ENCODE measurements at regions not wholly inside any gene's neighbourhood (a gene's known extent, or its start where the extent isn't known, plus 50 kb on each side); places are given as distances from the start of the nearest gene placed in this dataset.

DNA sequence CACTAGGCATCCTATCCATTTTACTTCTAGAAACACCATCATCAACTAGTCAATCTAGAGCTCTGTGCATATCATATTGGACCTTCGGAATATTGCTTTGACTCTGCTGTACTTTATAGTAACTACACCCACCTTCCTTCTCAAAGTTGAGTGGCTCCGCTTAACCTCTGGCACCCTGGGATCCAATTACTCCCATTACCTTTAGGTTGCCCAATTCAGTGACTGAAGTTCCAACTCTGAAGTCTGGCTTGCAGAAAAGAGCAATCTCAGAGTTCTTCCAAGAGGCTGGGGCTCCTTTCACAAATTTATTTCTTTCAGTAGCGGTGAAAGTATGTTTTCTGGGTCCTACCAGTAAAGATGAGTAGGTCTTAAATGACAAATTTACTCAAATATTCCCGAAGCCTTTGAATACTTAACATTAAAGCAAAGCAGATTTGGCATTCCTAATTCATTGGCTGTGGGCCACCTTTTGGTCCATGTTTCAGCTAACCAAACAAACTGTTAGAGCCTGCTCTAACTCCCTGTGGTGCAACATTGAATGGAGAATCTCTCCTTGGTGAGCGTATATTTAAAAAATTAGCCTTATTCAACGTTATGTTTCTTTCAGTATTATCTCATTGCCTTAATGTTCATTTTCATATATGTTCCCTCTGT is 1215.8 kb downstream of the RAPGEF2 start:
- Histone ChIP-seq H3K27me3 (no peaks in the 10 kb centered on the region), H3K4me3 (no peak overlapping the region), H3K36me3 (no peaks in the 10 kb centered on the region), H3K27ac (no peak overlapping the region), H3K4me1 (no peaks in the 10 kb centered on the region), H3K9me3 (no peaks in the 10 kb centered on the region)
- WGBS, 2 donors = 86% methylated on average over 6 of the region's 6 CpGs
- TF ChIP-seq POLR2AphosphoS5 (IDR thresholded peaks at IDR 0.05) (no peak), POLR2A (IDR thresholded peaks at IDR 0.05) (no peak), EP300 (IDR thresholded peaks at IDR 0.05) (no peak)
- TF ChIP-seq, protein P1, sequence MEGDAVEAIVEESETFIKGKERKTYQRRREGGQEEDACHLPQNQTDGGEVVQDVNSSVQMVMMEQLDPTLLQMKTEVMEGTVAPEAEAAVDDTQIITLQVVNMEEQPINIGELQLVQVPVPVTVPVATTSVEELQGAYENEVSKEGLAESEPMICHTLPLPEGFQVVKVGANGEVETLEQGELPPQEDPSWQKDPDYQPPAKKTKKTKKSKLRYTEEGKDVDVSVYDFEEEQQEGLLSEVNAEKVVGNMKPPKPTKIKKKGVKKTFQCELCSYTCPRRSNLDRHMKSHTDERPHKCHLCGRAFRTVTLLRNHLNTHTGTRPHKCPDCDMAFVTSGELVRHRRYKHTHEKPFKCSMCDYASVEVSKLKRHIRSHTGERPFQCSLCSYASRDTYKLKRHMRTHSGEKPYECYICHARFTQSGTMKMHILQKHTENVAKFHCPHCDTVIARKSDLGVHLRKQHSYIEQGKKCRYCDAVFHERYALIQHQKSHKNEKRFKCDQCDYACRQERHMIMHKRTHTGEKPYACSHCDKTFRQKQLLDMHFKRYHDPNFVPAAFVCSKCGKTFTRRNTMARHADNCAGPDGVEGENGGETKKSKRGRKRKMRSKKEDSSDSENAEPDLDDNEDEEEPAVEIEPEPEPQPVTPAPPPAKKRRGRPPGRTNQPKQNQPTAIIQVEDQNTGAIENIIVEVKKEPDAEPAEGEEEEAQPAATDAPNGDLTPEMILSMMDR (IDR thresholded peaks at IDR 0.05) = no peak
- intact Hi-C loops (cut with DNase I) = no loop called here
- no peak for DNase-seq

DNA sequence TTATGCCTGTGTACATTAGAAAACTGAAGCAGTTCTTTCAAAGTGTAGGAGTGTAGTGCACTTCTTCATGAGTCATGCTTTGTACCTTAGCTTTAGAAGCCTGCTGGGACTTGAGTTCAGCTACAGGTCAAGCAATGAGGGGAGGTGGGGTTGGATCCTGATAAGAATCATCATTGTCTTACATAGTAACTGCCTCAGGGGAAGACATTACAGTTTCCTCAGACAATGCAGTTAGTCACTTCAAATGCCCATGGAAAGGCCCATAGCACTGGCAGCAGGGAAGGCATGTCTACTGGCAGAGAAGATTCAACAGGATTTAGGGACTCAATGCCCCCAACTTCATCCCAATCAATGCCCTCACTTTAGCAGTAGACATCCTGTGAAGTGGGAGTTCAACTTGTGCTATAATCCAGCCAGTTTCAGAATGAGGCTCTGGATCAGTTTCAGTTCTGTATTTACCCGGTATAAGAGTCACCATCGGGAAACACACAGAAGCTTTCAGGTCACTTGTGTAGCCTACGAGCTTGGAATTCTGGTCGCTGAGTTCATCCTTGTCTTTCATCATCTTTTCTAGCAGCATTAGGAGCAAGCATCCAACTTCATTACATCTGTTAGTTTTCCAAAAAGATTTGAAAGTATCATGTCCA is 1216.5 kb downstream of the RAPGEF2 start:
- H3K9me3 ChIP-seq = no peaks in the 10 kb centered on the region
- H3K36me3 ChIP-seq = no peaks in the 10 kb centered on the region
- no peak overlapping the region for H3K27ac ChIP-seq
- H3K4me1 ChIP-seq = no peaks in the 10 kb centered on the region
- no peak for DNase-seq
- intact Hi-C loops (cut with DNase I) = no loop called here
- TF ChIP-seq EP300 (IDR thresholded peaks at IDR 0.05) (no peak), POLR2AphosphoS5 (IDR thresholded peaks at IDR 0.05) (no peak), POLR2A (IDR thresholded peaks at IDR 0.05) (no peak)
- TF ChIP-seq, protein P1 (IDR thresholded peaks at IDR 0.05) = no peak
- H3K4me3 ChIP-seq = no peak overlapping the region
- WGBS, 2 donors = 64 to 88% methylated on average over 4 of the region's 4 CpGs
- no peaks in the 10 kb centered on the region for H3K27me3 ChIP-seq

GRCh38 chr4:160319868-160320260 is 1217.0 kb downstream of the RAPGEF2 start:
- intact Hi-C loops (cut with DNase I) = no loop called here
- TF ChIP-seq EP300 (IDR thresholded peaks at IDR 0.05) (no peak), POLR2A (IDR thresholded peaks at IDR 0.05) (no peak), POLR2AphosphoS5 (IDR thresholded peaks at IDR 0.05) (no peak)
- TF ChIP-seq, protein P1 (IDR thresholded peaks at IDR 0.05) = no peak
- Histone ChIP-seq H3K4me1 (no peaks in the 10 kb centered on the region), H3K36me3 (no peaks in the 10 kb centered on the region), H3K27me3 (no peaks in the 10 kb centered on the region), H3K4me3 (no peak overlapping the region), H3K9me3 (no peaks in the 10 kb centered on the region), H3K27ac (no peak overlapping the region)
- WGBS, 2 donors = 84 to 94% methylated on average over 2 of the region's 2 CpGs
- DNase-seq = no peak

- no peaks in the 10 kb centered on the region for H3K4me1 ChIP-seq
- no peaks in the 10 kb centered on the region for H3K36me3 ChIP-seq
- H3K27ac ChIP-seq = no peak overlapping the region
- H3K27me3 ChIP-seq = no peaks in the 10 kb centered on the region
- TF ChIP-seq EP300 (IDR thresholded peaks at IDR 0.05) (no peak), POLR2A (IDR thresholded peaks at IDR 0.05) (no peak), POLR2AphosphoS5 (IDR thresholded peaks at IDR 0.05) (no peak)
- TF ChIP-seq, protein P1 (IDR thresholded peaks at IDR 0.05) = no peak
- H3K9me3 ChIP-seq = no peaks in the 10 kb centered on the region
- no peak for DNase-seq
- 69 to 71% methylated on average over 5 of the region's 5 CpGs for WGBS, 2 donors
- intact Hi-C loops (cut with DNase I) = no loop called here
- H3K4me3 ChIP-seq = no peak overlapping the region
Measured at GRCh38 chr4:160326110-160326509, 1223.2 kb downstream of the RAPGEF2 start.

Data from sigmoid colon (tissue), 6 donors.